ENCODE measurements at regions not wholly inside any gene's neighbourhood (a gene's known extent, or its start where the extent isn't known, plus 50 kb on each side); places are given as distances from the start of the nearest gene placed in this dataset.

DNA sequence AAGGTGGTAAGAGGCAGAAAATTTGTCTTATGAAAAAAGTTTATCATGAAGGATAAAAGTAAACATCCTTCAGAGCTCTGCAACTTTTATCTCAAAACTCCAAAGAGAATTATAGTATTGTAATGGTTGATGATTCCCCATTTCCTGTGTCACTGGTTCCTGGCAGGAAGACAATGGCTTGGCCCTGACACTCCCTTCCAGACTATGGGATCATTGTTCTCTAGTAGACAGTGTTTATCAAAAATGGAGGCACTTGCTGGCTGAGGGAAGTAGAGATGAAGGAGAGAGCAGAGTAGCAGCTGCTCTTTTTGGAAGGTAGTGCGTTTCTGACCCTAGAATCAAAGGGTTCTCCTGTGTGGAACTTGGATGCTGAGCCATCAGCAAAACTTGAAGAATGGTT, 145.9 kb upstream of the ATP1B1 start:
- no peak for DNase-seq (ENCODE audit: low spot score)
- H3K9me2 ChIP-seq (ENCODE audit: insufficient read depth, low read length): no peaks in the 10 kb centered on the region
- H2AFZ ChIP-seq (ENCODE audit: low read length): no peak overlapping the region
- H3K9me3 ChIP-seq (ENCODE audit: low read length): no peaks in the 10 kb centered on the region
- H3K4me1 ChIP-seq (ENCODE audit: insufficient read depth, low read length, poor library complexity, severe bottlenecking): no peaks in the 10 kb centered on the region
- no peak for TF ChIP-seq EZH2phosphoT487 (IDR thresholded peaks at IDR 0.05; ENCODE audit: borderline replicate concordance, low read depth, low read length)
- TF ChIP-seq, protein P1, sequence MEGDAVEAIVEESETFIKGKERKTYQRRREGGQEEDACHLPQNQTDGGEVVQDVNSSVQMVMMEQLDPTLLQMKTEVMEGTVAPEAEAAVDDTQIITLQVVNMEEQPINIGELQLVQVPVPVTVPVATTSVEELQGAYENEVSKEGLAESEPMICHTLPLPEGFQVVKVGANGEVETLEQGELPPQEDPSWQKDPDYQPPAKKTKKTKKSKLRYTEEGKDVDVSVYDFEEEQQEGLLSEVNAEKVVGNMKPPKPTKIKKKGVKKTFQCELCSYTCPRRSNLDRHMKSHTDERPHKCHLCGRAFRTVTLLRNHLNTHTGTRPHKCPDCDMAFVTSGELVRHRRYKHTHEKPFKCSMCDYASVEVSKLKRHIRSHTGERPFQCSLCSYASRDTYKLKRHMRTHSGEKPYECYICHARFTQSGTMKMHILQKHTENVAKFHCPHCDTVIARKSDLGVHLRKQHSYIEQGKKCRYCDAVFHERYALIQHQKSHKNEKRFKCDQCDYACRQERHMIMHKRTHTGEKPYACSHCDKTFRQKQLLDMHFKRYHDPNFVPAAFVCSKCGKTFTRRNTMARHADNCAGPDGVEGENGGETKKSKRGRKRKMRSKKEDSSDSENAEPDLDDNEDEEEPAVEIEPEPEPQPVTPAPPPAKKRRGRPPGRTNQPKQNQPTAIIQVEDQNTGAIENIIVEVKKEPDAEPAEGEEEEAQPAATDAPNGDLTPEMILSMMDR (conservative IDR thresholded peaks at IDR 0.05; ENCODE audit: low read length): no peak
- no peak overlapping the region for H3K4me3 ChIP-seq (ENCODE audit: low read depth, low read length, poor library complexity, severe bottlenecking)
- no peaks in the 10 kb centered on the region for H4K20me1 ChIP-seq (ENCODE audit: insufficient read depth, low read length)
- H3K36me3 ChIP-seq (ENCODE audit: insufficient read depth, low read length): no peaks in the 10 kb centered on the region
- no TSS peak for BruUV-seq (replicated peaks)
- ChIA-PET CTCF (ENCODE audit: unreplicated experiment) (no interaction called here), POLR2A (interaction anchor here (1.0 kb wide), 1 partner anchor 12 kb away, joined by 3 read pairs; no protein-coding TSS in a partner anchor)
- no peak overlapping the region for H3K4me2 ChIP-seq (ENCODE audit: low read length)
- H3K27ac ChIP-seq (ENCODE audit: low read depth, low read length, poor library complexity, severe bottlenecking): no peak overlapping the region
- intact Hi-C loops (cut with micrococcal nuclease; ENCODE audit: unreplicated experiment): no loop called here
- H3K79me2 ChIP-seq (ENCODE audit: insufficient read depth, low read depth, low read length): no peaks in the 10 kb centered on the region

DNA sequence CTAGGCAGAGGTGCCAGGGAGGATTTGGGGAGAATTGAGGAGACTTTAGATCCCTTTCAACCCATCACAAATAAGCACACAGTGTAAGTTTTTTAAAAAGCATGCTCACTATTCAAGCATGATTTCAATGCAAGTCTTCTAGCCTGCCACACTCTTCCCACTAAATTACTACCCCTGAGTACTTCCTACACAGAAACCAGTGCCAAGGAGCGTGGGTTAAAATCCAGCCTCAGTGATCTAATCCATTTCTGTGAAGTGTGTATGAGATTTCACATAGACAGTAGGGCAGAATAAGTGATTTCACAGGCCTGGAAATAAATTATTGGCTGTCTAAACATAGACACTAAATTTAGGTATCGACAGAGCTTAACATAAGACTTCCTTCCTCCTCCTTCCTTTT, 142.9 kb upstream of the ATP1B1 start:
- intact Hi-C loops (cut with micrococcal nuclease; ENCODE audit: unreplicated experiment): no loop called here
- no peaks in the 10 kb centered on the region for H3K36me3 ChIP-seq (ENCODE audit: insufficient read depth, low read length)
- H3K79me2 ChIP-seq (ENCODE audit: insufficient read depth, low read depth, low read length): no peaks in the 10 kb centered on the region
- no peak overlapping the region for H3K27ac ChIP-seq (ENCODE audit: low read depth, low read length, poor library complexity, severe bottlenecking)
- no peaks in the 10 kb centered on the region for H3K4me1 ChIP-seq (ENCODE audit: insufficient read depth, low read length, poor library complexity, severe bottlenecking)
- no TSS peak for BruUV-seq (replicated peaks)
- no peaks in the 10 kb centered on the region for H3K9me3 ChIP-seq (ENCODE audit: low read length)
- DNase-seq (ENCODE audit: low spot score): no peak
- no peak overlapping the region for H3K4me2 ChIP-seq (ENCODE audit: low read length)
- H2AFZ ChIP-seq (ENCODE audit: low read length): no peak overlapping the region
- H3K4me3 ChIP-seq (ENCODE audit: low read depth, low read length, poor library complexity, severe bottlenecking): no peak overlapping the region
- ChIA-PET POLR2A (no interaction called here), CTCF (ENCODE audit: unreplicated experiment) (no interaction called here)
- TF ChIP-seq EZH2phosphoT487 (IDR thresholded peaks at IDR 0.05; ENCODE audit: borderline replicate concordance, low read depth, low read length): no peak
- TF ChIP-seq, protein P1 (conservative IDR thresholded peaks at IDR 0.05; ENCODE audit: low read length): no peak
- no peaks in the 10 kb centered on the region for H3K9me2 ChIP-seq (ENCODE audit: insufficient read depth, low read length)
- H4K20me1 ChIP-seq (ENCODE audit: insufficient read depth, low read length): no peaks in the 10 kb centered on the region

DNA sequence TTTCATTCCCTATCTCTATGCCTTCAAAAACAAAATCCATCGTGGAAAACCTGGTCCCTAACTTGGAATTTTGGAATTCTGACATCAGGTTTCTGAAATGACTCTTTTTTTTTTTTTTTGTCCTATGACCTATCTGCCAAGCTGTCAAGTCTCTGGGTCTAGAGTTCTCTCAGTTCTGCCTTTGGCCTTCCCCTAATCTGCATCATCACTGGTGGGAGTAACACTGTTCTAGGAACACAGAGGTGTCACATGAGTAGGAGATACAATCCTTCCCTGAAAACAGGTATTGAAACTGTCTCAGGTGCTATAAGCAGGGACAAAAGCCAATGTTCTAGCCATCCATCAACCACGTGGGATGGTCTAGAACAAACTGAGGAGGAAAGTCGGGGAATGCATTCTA, 142.0 kb upstream of the ATP1B1 start:
- Histone ChIP-seq H3K27ac (ENCODE audit: low read depth, low read length, poor library complexity, severe bottlenecking) (no peak overlapping the region), H2AFZ (ENCODE audit: low read length) (no peak overlapping the region), H3K9me2 (ENCODE audit: insufficient read depth, low read length) (no peaks in the 10 kb centered on the region), H3K4me3 (ENCODE audit: low read depth, low read length, poor library complexity, severe bottlenecking) (no peak overlapping the region), H3K4me1 (ENCODE audit: insufficient read depth, low read length, poor library complexity, severe bottlenecking) (no peaks in the 10 kb centered on the region), H3K36me3 (ENCODE audit: insufficient read depth, low read length) (no peaks in the 10 kb centered on the region), H4K20me1 (ENCODE audit: insufficient read depth, low read length) (no peaks in the 10 kb centered on the region), H3K79me2 (ENCODE audit: insufficient read depth, low read depth, low read length) (no peaks in the 10 kb centered on the region), H3K9me3 (ENCODE audit: low read length) (no peaks in the 10 kb centered on the region), H3K4me2 (ENCODE audit: low read length) (no peak overlapping the region)
- BruUV-seq (replicated peaks): no TSS peak
- ChIA-PET POLR2A (no interaction called here), CTCF (ENCODE audit: unreplicated experiment) (no interaction called here)
- no peak for DNase-seq (ENCODE audit: low spot score)
- TF ChIP-seq, protein P1 (conservative IDR thresholded peaks at IDR 0.05; ENCODE audit: low read length): no peak
- TF ChIP-seq EZH2phosphoT487 (IDR thresholded peaks at IDR 0.05; ENCODE audit: borderline replicate concordance, low read depth, low read length): no peak
- intact Hi-C loops (cut with micrococcal nuclease; ENCODE audit: unreplicated experiment): no loop called here
